GM19455 (cell line): ENCODE measurements at regions not wholly inside any gene's neighbourhood (a gene's known extent, or its start where the extent isn't known, plus 50 kb on each side); places are given as distances from the start of the nearest gene placed in this dataset.
"Not testable (repeated sequence)": the region's sequence is repeated elsewhere in the genome, so short reads cannot be mapped to it uniquely, and the experiment has no call there.

Experiments used
- ATAC-seq: cut with Tn5 transposase; IDR thresholded peaks from one replicate; pipeline ENCODE4 v1.9.1; 2021; ENCODE audit not compliant: unreplicated experiment

- ATAC-seq = no peak
Observed at GRCh38 chr16:66176111-66176510, 190.4 kb upstream of the CDH5 start.

- ATAC-seq = no peak
Observed at GRCh38 chr16:66175636-66176035, 190.9 kb upstream of the CDH5 start.

GRCh38 chr16:66175058-66175457 lies 191.4 kb upstream of the CDH5 start:
- ATAC-seq = no peak

- not testable (repeated sequence) for ATAC-seq
Observed at GRCh38 chr16:66173796-66174195, 192.7 kb upstream of the CDH5 start.

GRCh38 chr16:66173181-66173580 lies 193.3 kb upstream of the CDH5 start:
- ATAC-seq = not testable (repeated sequence)

GRCh38 chr16:66172463-66172862 lies 194.0 kb upstream of the CDH5 start:
- ATAC-seq = no peak

GRCh38 chr16:66171578-66171977 lies 194.9 kb upstream of the CDH5 start:
- no peak for ATAC-seq

GRCh38 chr16:66170989-66171388 lies 195.5 kb upstream of the CDH5 start:
- no peak for ATAC-seq

- ATAC-seq = no peak
Observed at GRCh38 chr16:66169817-66170216, 196.7 kb upstream of the CDH5 start.

- ATAC-seq = no peak
Observed at GRCh38 chr16:66168777-66169176, 197.7 kb upstream of the CDH5 start.

GRCh38 chr16:66167564-66168291 lies 198.8 kb upstream of the CDH5 start:
- ATAC-seq = no peak

GRCh38 chr16:66166490-66166889 lies 200.0 kb upstream of the CDH5 start:
- ATAC-seq = no peak

- ATAC-seq = no peak
Observed at GRCh38 chr16:66165879-66166278, 200.6 kb upstream of the CDH5 start.

GRCh38 chr16:66164581-66165247 lies 201.8 kb upstream of the CDH5 start:
- ATAC-seq = no peak

GRCh38 chr16:66162821-66163220 lies 203.7 kb upstream of the CDH5 start:
- no peak for ATAC-seq

- no peak for ATAC-seq
Observed at GRCh38 chr16:66161942-66162341, 204.5 kb upstream of the CDH5 start.

- ATAC-seq = no peak
Observed at GRCh38 chr16:66161269-66161668, 205.2 kb upstream of the CDH5 start.

GRCh38 chr16:66159987-66160386 lies 206.5 kb upstream of the CDH5 start:
- ATAC-seq = no peak

GRCh38 chr16:66156538-66156937 lies 210.0 kb upstream of the CDH5 start:
- ATAC-seq = no peak

GRCh38 chr16:66155933-66156332 lies 210.6 kb upstream of the CDH5 start:
- no peak for ATAC-seq

- no peak for ATAC-seq
Observed at GRCh38 chr16:66154801-66155200, 211.7 kb upstream of the CDH5 start.

- no peak for ATAC-seq
Observed at GRCh38 chr16:66152823-66153393, 213.6 kb upstream of the CDH5 start.
